ENCODE measurements at regions not wholly inside any gene's neighbourhood (a gene's known extent, or its start where the extent isn't known, plus 50 kb on each side); places are given as distances from the start of the nearest gene placed in this dataset.

DNA sequence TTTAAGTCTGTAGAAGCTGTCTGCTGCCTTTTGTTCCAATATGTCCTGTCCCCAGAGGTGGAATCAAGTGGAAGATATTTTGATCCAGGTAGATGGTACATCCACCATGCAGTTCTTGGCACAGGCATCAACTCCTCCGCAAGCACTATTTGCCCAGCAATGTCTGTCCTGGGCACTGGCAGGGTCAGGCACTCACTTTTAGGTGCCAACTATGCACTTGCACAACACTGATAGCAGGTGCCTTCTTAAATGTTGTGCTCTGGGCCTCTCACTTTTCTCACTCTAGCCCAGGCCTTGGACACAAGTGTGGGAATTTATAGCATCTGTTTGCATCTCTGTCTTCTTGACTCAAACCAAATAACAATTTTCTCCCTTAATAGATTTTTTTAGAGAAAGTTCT is 140.5 kb upstream of the UBE2E2 start:
- CTCF ChIA-PET (ENCODE audit: partially characterized antibody), result interaction anchor here (1.5 kb wide), 1 partner anchor 17 kb away, joined by 4 read pairs; no protein-coding TSS in a partner anchor
- Histone ChIP-seq H2AK5ac (ENCODE audit: low read depth, low read length) (no peak overlapping the region), H2BK20ac (ENCODE audit: low read length) (no peak overlapping the region), H3K9ac (replicated peaks in 1 of 4; ENCODE audit: extremely low read depth in 1 of 4, low read depth in 3 of 4, low read length in 3 of 4) (no peak overlapping the region), H3K36me3 (ENCODE audit: control insufficient read depth in 2 of 4, insufficient read depth in 4 of 4, low read length in 3 of 4) (no peaks in the 10 kb centered on the region), H3K9me3 (ENCODE audit: insufficient read depth in 2 of 2, low read depth in 1 of 2, low read length in 1 of 2) (peaks cover 0 to 2% of the 10 kb centered on the region in 2 experiments; a peak in 1 of 4 replicates), H3K27ac (ENCODE audit: low read depth, low read length) (no peak overlapping the region), H3K18ac (ENCODE audit: extremely low read depth, low read length) (no peak overlapping the region), H2BK120ac (replicated peaks; ENCODE audit: low read depth, low read length) (no peak overlapping the region), H4K91ac (replicated peaks; ENCODE audit: insufficient read length, low read length) (no peak overlapping the region), H3K56ac (replicated peaks; ENCODE audit: insufficient read length, low read depth, low read length) (no peak overlapping the region), H3K4ac (replicated peaks; ENCODE audit: insufficient read length, low read depth, low read length) (peak overlapping the region; percentile 38), H2BK15ac (ENCODE audit: low read length) (no peak overlapping the region), H3K23me2 (ENCODE audit: low read depth, low read length) (no peaks in the 10 kb centered on the region), H3K4me1 (replicated peaks in 1 of 4; ENCODE audit: control insufficient read depth in 3 of 4, insufficient read depth in 4 of 4, low read length in 3 of 4) (peaks cover under 1 to 5% (median 1%) of the 10 kb centered on the region in 4 experiments; a peak in 5 of 7 replicates), H2AFZ (ENCODE audit: low read length) (no peak overlapping the region), H4K20me1 (replicated peaks in 1 of 2; ENCODE audit: control insufficient read depth in 1 of 2, insufficient read depth in 2 of 2, low read length in 2 of 2) (no peaks in the 10 kb centered on the region), H3K4me2 (ENCODE audit: insufficient read depth in 1 of 2, low read depth in 2 of 2, low read length in 2 of 2) (no peak overlapping the region), H4K8ac (ENCODE audit: extremely low read depth, insufficient read depth, low read length) (no peak overlapping the region), H3K79me2 (ENCODE audit: control insufficient read depth in 1 of 2, insufficient read depth in 2 of 2, low read length in 2 of 2) (no peaks in the 10 kb centered on the region), H2BK12ac (ENCODE audit: low read depth, low read length) (no peak overlapping the region), H2BK5ac (ENCODE audit: low read depth, low read length) (no peak overlapping the region), H3K4me3 (ENCODE audit: extremely low read depth in 1 of 4, insufficient read depth in 2 of 4, low read depth in 3 of 4, low read length in 4 of 4) (no peak overlapping the region), H3K23ac (ENCODE audit: insufficient read length) (no peak overlapping the region), H3K79me1 (ENCODE audit: low read depth, low read length) (no peaks in the 10 kb centered on the region), H3K27me3 (replicated peaks in 1 of 4; ENCODE audit: control insufficient read depth in 3 of 4, extremely low read depth in 1 of 4, insufficient read depth in 3 of 4, low read length in 3 of 4) (no peaks in the 10 kb centered on the region), H3K14ac (ENCODE audit: insufficient read length) (no peak overlapping the region), H4K5ac (ENCODE audit: insufficient read length, low read depth, low read length) (no peak overlapping the region)
- TF ChIP-seq EP300 (IDR thresholded peaks at IDR 0.05; ENCODE audit: borderline replicate concordance in 1 of 2, low read depth in 2 of 2, low read length in 2 of 2) (no peak), RFX5 (IDR thresholded peaks at IDR 0.05; ENCODE audit: borderline replicate concordance, low read depth, low read length) (no peak), CHD1 (IDR thresholded peaks at IDR 0.05; ENCODE audit: low read depth, low read length) (no peak), CREB1 (IDR thresholded peaks at IDR 0.05) (no peak), EGR1 (IDR thresholded peaks at IDR 0.05; ENCODE audit: borderline replicate concordance, low read depth, low read length) (no peak), JUN (IDR thresholded peaks at IDR 0.05; ENCODE audit: low read depth, low read length) (no peak), RNF2 (IDR thresholded peaks at IDR 0.05; ENCODE audit: borderline replicate concordance, low read depth, low read length, missing control alignments, poor library complexity, severe bottlenecking) (no peak), ASH2L (IDR thresholded peaks at IDR 0.05; ENCODE audit: low read length) (no peak)
- TF ChIP-seq, protein P1, sequence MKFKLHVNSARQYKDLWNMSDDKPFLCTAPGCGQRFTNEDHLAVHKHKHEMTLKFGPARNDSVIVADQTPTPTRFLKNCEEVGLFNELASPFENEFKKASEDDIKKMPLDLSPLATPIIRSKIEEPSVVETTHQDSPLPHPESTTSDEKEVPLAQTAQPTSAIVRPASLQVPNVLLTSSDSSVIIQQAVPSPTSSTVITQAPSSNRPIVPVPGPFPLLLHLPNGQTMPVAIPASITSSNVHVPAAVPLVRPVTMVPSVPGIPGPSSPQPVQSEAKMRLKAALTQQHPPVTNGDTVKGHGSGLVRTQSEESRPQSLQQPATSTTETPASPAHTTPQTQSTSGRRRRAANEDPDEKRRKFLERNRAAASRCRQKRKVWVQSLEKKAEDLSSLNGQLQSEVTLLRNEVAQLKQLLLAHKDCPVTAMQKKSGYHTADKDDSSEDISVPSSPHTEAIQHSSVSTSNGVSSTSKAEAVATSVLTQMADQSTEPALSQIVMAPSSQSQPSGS (IDR thresholded peaks at IDR 0.05; ENCODE audit: low read length), result no peak
- POLR2A ChIA-PET (ENCODE audit: partially characterized antibody), result no interaction called here
- no peak for DNase-seq (ENCODE audit: low read depth in 1 of 2, low spot score in 2 of 2)
- WGBS, 2 experiments (ENCODE audit: extremely low coverage in 1 of 2, insufficient coverage in 1 of 2, insufficient read length in 1 of 2, insufficient replicate concordance in 2 of 2, low coverage in 1 of 2, low lambda C conversion rate in 2 of 2, missing lambda C conversion rate in 1 of 2), result 89% methylated on average over 1 of the region's 1 CpG; no CpG with 5 or more reads in 1 of the 2 experiments
- no peak for FAIRE-seq

Data from H1 (cell line).